GM21447 (cell line): ENCODE measurements at regions not wholly inside any gene's neighbourhood (a gene's known extent, or its start where the extent isn't known, plus 50 kb on each side); places are given as distances from the start of the nearest gene placed in this dataset.

Experiments used
- ATAC-seq: cut with Tn5 transposase; IDR thresholded peaks from one replicate; pipeline ENCODE4 v1.9.1; 2021; ENCODE audit not compliant: unreplicated experiment

DNA sequence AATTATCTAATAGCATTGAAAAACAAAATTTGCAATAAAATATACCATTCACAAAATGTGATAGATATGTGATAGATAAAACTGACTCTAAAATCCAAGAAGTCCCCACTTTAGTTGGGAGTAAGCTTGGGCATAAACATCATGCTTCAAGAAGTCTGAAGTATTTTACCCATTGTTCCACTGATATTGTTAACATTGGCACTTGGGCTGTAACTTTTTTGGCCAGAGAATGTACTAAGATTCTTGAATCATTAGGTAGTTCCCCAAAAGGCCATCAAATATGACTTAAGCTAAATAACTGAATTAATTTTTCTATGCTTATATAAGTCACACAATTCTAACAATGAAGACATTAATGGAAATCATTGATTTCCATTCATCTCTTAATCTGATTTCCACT, 413.6 kb downstream of the CDH2 start:
- no peak for ATAC-seq

DNA sequence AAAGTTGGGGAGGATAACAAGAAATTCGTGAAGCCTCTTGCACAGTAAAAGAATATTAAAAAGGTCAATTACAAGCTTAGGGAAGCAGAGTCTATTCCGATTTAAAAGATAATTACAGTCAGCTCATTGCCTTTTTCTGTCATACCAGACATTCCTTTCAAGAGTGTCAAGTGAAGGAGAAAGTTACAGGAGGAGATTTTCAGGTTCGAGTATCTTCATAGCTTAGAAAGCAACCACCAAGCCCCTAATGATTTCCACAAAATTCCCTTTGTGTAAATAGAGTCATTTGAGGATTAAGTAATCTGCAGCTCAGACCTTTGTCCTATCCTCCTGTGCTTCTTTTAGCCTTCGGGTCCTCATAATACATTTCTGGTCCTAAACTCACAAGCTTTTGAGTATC, 414.9 kb downstream of the CDH2 start:
- no peak for ATAC-seq

DNA sequence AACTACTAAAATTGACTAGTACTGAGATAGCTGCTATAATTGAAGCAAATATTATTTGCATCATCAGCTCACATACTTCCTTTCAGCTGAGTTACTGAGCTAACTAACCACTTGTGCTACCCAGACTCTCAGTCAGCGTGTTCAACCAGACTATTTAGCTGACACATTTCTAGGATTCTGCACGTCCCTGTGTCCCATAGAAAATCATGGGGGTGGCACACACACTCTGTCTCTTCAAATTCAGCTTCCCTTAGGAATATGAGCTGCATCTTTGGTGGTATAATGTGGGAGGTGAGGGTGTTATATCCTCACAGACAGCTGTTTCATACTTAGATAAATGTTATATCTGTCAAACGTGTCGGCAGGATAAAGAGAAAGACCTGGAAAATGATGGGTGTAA, 424.0 kb downstream of the CDH2 start:
- no peak for ATAC-seq

DNA sequence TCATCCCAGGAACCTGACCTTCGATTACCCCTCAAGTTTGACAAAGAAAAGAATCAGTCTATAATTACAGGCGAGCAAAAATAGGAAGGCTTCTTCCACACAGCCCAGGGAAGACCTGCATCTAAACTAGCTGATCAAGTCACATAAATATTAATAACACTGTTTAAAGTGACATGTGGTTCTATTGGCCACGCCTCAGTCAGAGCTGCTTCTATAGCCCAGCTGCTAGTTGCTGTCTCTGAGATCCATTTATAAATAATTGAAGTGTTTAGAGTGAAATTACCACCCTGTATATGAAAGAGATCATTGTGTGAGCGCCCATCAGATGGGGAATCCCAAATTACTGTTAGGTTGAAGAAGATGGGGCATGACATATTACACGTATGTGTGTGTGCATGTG, 426.0 kb downstream of the CDH2 start:
- no peak for ATAC-seq

DNA sequence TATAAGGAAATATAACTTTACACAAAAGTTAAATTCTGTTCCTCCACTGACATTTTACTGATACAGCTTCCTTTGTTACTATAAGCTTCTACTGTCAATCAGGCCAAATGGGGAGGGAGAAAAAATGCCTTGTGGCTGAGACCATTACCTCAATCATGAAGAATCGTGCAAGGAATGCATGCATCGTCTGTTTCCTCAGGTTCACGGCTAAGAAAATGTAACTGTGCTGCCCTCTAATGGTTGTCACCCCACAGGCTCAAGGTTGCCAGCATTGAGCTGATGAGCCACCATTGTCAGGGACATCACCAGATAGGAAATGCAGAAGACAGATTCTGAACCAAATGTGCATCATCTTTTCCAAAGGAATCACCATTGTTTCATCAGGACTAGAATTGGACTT, 426.9 kb downstream of the CDH2 start:
- no peak for ATAC-seq

GRCh38 chr18:27749194-27749593, 427.7 kb downstream of the CDH2 start:
- no peak for ATAC-seq

DNA sequence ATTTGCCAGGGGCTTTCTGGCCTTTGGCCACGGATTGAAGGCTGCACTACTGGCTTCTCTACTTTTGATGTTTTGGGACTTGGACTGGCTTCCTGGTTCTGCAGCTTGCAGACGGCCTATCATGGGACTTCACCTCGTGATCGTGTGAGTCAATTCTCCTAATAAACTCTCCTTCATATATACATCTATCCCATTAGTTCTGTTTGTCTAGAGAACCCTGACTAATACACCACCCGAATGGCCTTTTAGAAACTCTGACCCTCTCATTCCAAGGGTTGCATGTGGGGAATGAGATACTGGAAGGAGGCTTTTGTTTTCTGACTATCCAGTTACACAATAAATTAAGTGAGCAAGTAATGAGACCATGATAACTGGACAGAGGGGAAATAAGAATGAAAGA, 430.7 kb downstream of the CDH2 start:
- no peak for ATAC-seq

DNA sequence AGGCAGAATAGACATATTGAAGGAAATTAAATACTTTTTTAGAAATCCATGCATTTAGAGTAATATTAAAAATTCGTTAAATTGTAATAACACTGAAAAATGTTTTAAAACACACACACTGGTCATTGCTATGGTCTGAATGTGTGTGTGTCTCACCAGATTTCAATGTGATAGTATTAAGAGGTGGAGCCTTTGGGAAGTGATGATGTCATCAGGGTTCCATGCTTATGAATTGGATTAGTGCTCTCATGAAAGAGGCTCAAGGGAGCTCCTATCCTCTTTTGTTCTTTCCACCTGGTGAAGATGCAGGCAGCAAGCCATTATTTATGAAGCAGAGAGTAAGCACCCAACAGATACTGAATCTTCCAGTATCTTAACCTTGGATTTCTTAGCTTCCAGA, 441.8 kb downstream of the CDH2 start:
- no peak for ATAC-seq

DNA sequence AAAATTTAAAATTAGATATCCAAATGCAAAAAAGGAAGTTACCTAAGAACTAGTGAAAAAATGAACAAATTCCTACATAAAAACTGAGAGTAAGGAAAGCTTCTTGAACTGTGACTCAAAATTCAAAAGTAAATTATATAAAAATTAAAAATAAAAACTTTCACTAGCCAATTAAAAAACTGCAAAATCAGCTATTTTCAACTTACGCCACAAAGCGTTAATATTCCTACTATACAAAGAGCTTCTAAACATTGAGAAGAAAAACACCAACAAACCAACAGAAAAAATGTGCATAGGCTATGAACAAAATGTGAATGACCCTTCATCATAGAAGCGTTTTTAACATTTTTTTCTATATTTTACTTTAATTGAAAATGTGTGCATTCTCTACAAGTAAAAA, 445.7 kb downstream of the CDH2 start:
- no peak for ATAC-seq

DNA sequence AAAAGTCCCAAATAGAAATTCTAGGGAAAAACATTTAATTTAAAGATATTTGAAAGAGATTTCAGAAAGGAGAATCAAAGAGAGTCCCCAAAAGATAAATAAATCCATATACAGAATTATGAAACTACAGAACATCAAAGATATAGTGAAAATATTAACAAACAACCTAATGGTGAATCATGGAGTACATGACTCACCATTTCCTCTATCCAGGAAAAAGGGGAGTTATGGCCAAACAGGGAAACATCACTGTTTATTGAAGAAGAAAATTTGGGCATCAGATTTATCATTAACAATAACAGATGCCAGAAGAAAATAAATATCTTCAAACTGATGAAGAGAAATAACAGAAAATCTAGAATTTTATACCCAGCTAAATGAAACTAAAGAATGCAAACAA, 448.3 kb downstream of the CDH2 start:
- no peak for ATAC-seq

DNA sequence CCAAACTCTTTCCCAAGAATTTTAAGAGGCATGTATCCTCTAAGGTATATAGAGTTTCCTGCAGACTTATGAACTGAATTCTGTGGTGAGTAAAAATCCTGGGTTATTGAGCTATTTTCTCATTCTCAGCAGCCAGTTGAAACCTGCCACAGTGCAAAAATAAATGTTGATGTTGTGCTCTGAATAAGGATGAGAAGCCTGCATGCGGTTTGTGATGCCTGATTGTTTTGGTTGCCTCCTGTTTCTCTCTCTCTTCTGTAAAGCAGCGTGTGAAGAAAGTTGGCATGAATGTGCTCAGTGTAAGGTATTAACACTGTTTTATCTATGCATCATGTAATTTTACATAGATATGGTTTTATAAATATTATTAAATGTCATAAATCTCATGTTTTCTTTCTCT, 452.6 kb downstream of the CDH2 start:
- ATAC-seq: no peak

- ATAC-seq: no peak
These were observed 453.8 kb downstream of the CDH2 start for GRCh38 chr18:27723168-27723567.

GRCh38 chr18:27719680-27720079, 457.2 kb downstream of the CDH2 start:
- ATAC-seq: no peak

GRCh38 chr18:27717816-27718215, 459.1 kb downstream of the CDH2 start:
- no peak for ATAC-seq

DNA sequence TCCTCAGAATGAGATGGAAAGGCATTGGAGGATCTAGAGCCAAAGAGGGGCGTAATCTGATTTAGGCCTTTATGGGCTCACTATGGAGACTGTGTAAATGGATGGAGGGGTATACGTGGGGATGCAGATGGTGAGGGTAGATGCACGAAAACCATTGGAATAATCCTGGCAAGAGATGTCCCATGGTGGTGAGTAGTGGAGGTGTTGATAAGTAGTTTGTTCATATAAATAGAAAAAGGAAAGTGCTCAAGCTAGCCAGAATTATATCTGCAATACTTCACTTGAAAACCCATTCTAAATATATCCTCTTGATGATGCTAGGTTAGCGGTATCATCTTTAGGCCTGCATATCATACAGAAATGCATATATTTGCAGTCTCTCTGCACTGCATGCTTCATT, 459.7 kb downstream of the CDH2 start:
- ATAC-seq: no peak

GRCh38 chr18:27715751-27716150, 461.2 kb downstream of the CDH2 start:
- ATAC-seq: no peak

- ATAC-seq: no peak
These were observed 463.2 kb downstream of the CDH2 start for GRCh38 chr18:27713738-27714095.

DNA sequence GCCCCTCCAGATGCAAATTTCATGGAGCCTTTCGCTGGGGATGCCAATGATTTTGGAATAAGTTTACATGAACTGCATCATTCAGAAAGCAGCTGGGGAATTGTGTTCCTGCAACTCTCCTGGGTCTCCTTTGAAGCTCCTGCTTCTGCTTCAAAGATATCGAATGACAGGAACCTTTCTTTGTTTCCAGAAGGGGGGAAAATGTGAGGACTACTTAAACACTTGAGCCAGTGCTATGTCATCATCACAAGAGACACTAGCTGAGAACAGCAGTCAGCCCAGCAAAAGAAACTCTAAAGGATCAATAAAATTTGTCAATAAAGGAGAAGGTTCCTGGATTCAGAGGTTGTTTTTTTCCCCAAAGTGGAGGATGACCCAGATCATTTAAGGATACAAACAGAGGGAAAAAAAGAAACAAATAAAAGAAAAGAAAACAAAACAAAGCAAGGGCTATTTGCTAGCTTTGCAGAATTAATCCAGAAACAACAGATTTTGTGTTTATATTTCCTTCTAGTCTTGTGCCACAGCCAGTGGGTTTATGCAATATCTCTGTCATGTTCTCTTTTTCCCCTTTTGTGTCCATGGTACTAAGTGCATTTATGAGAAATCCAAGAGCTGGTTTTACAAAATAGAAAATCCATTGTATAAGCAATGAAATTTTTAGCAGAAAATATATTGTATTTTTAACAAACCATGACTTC, 463.7 kb downstream of the CDH2 start:
- no peak for ATAC-seq

DNA sequence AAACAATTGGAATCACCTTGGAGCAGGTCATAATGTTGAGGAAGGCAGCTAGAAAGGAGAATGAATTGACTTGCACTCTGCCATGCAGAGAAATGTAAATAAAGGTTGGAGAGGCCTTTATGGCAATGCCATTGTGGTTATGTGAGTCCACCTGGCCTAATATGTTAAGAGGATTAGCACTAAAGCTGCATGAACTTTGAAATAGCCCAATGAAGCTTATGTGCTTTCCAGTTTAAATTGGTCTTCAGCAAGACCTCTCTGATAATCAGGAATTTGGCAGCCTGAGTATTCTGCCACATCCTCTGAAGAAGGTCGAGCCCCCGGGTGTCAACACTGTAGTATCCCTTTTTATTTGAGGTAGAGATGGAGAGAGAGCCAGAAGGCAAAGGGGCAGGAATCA, 464.9 kb downstream of the CDH2 start:
- no peak for ATAC-seq

DNA sequence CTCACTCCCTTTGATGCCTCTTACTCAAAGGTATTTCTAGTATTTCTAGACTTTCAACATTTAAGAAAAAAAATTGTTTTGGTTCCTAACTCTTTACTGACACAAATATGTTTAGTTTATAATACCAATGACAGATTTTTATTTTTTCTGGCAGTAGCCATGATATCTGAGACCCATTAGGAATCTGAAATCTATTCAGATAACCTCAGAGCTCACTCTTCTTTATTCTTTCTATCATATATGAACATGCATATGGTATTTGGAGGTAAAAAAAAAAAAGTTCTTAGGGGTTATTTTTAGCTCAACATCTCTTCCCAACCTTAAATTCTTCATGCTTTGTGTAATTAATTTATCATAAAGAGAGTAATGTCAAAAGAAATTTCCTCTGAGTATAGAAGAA, 465.5 kb downstream of the CDH2 start:
- no peak for ATAC-seq

GRCh38 chr18:27709344-27709743, 467.6 kb downstream of the CDH2 start:
- no peak for ATAC-seq

DNA sequence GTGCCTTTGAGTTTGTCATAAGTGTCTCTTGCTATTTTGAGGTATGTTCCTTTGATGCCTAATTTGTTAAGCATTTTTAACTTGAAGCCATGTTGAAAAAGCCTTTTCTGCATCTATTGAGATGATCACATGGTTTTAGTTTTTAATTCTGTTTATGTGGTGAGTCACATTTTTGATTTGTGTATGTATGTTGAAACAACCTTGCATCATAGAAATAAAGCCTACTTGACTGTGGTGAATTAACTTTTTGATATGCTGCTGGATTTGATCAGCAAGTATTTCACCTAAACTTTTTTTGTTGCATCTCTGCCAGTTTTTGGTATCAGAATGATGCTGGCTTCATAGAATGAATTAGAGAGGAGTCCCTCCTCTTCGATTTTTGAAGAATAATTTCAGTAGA, 469.7 kb downstream of the CDH2 start:
- ATAC-seq: no peak

GRCh38 chr18:27704736-27705361, 472.1 kb downstream of the CDH2 start:
- no peak for ATAC-seq
